ENCODE measurements at regions not wholly inside any gene's neighbourhood (a gene's known extent, or its start where the extent isn't known, plus 50 kb on each side); places are given as distances from the start of the nearest gene placed in this dataset.
"Not testable (repeated sequence)": the region's sequence is repeated elsewhere in the genome, so short reads cannot be mapped to it uniquely, and the experiment has no call there.

DNA sequence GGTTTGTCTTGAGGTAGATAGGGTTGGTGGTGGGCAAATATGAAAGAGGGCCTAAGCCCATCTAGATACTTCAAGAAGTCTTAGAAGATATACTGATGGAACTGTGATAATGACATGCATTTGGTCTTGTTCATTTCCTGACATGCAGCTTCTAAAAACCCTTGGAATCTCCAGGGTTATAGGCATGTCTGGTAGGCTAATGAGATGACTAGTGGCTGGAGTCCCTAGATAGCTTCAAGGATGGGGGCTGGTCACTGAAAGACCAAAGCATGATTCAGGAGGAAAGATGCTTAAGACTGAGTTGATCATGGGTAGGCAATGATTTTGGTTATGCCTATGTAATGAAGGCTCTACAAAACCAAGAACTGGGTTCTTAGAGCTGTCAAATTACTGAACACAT is 217.9 kb upstream of the MOCS1 start:
- DNase-seq (ENCODE audit: low spot score), result no peak

DNA sequence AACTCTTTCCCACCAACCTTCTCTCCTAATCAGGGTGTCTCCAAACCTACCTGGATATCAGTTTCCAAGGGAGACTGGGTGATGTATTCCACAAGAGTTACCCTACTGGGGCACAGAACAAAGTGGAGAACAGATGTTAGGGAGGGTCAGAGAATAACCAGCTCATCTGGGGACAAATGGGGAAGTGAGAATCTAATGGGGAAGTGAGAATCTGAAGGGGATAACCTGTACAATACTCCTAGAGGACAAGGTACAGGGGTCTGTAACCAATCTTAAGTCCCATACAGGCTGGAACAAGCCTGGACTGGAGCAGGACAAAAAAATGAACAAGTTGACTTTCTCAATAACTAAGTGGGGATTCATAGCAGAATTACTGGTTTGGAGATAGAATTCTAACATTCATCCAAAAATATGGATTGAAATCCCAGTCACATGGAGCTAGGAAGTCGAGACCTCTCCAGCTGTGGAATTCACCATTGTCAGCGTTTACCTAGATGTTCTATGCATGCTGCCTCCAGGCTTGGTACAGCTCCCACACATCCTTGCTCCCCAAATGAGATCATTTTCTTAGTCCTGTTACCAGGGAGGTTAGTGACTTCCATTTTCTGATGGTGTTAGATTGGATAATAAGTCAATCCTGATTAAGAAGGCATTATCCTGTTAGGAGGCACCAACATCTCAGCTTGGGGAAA is 214.8 kb upstream of the MOCS1 start:
- DNase-seq (ENCODE audit: low spot score), result no peak

DNA sequence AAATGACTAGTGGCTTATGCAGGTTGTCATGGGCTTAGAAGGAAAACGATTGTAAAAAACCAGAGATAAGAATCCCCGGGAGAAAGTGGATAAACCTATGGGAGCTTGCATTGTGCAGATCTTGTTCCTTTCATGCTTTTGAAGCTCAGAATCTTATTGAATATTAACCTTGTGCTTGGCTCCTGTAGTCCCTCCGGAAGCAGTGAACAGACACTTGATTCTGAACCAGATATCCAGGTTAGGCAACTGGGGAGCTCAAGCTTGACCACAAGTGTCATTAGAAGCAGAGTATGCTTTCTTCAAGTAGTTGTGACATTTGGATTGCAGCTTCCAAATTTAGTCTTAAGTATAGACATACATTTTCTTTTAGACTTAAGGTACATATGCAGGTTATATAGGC is 212.6 kb upstream of the MOCS1 start:
- no peak for DNase-seq (ENCODE audit: low spot score)

DNA sequence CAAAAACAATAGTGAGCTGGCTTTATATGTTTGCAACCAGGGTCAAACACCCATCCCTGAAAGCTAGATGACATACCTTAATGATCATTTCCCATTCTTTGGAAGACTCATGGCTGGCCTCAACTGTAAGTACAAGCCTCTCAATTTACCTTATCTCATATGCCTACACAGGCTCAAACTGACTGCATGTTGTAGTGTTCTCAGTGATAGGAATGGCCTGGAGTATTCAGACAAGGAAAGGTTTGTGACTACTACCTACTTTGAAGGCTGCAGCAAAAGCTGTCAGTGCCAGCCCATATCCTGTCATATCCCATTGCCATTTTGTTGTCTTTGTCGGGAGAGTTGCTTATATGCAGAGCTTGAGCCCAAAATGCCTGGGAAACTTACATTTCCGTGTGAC is 205.2 kb upstream of the MOCS1 start:
- no peak for DNase-seq (ENCODE audit: low spot score)

DNA sequence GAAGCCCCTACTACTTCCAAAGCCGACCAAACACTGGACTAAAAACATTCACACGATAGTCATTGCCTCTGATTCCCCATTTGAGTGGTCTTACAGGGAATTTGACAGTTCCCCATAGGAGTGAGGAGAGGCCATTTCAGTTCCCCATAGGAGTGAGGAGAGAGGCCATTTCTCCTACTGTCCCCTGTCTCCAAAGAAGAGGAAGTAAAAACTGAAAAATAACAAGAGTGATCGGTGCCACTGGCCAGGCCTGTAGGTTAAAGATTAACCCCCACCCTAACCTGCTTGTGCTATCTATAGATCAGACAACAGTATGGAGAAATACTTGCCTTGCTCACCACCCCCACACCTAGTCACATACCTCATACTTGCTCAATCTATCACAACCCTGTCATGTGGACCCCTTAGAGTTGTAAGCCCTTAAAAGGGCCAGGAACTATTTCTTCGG is 204.0 kb upstream of the MOCS1 start:
- no peak for DNase-seq (ENCODE audit: low spot score)

DNA sequence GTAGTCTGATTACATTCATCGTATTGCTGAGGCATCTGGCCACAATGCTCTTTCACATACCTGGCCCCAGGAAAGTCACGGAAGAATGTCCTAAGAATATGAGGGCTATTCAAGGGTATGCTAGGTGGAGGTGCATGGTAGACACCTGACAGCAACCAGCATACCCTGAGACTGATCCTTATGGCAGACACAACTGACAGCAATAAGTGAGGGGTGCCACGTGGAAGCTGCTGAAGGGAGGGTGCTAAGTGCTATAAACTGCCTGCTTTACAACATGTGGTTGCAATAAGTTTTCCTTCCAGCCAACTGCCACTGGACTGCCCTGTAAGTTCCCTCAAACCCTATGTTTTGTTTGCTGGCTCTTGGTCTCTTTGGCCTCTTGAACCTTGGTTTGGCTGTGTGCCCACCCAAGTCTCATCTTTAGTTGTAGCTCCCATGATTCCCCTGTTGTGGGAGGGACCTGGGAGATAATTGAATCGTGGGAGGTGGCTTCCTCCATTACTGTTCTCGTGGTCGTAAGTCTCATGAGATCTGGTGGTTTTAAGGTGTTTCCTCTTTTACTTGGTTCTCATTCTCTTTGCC is 201.3 kb upstream of the MOCS1 start:
- no peak for DNase-seq (ENCODE audit: low spot score)

DNA sequence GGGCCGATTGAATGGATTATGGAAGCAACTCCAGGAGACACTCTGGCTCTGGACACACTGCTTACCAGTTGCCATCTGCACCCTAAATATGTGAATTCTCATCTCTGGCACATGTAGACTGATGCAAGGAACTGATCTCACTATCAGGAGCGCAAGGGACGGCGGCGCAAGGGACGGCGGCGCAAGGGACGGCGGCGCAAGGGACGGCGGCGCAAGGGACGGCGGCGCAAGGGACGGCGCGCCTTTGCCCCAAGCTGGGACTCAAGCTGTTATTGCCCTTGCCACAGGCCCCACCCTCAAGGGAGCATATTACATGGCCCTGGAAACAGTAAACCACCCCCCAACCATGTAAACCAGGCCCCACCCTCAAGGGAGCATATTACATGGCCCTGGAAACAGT is 199.7 kb upstream of the MOCS1 start:
- not testable (repeated sequence) for DNase-seq (ENCODE audit: low spot score)

DNA sequence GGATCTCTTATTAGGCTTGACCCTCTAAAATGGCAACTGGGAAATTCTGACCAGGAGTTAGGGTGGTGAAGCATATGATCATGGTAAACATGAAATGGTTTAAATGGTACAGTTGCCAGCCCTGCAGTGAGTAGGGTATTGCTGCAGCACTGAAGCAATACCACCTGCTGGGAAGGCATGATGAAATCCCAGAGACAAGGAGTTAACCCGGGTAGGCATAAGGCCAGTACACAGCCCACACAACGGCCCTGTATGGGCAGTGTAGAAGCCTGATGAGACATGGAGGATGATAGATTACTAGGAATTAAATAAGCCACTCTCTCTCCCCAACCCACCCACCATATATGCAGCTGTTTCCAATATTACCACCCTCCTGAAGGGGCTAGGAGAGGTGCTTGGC is 197.4 kb upstream of the MOCS1 start:
- DNase-seq (ENCODE audit: low spot score), result no peak

DNA sequence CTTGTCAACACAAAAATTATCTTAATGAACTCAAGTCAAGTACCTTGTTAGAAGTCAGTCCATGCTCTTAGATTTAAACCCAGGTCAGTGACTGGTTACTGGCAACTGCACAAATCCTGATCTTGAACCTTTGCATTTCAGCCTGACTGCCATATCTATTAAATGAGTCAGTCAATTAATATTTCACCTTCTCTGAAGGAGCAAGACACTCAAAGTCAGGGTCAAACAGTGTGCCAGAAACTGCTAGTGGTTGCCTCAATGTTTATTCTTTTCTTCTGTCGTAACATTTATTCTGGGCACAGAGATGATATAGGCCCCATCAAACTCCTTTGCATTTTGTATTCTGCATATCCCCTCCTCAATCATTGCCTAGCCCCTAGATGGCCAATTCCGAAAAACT is 193.9 kb upstream of the MOCS1 start:
- no peak for DNase-seq (ENCODE audit: low spot score)

DNA sequence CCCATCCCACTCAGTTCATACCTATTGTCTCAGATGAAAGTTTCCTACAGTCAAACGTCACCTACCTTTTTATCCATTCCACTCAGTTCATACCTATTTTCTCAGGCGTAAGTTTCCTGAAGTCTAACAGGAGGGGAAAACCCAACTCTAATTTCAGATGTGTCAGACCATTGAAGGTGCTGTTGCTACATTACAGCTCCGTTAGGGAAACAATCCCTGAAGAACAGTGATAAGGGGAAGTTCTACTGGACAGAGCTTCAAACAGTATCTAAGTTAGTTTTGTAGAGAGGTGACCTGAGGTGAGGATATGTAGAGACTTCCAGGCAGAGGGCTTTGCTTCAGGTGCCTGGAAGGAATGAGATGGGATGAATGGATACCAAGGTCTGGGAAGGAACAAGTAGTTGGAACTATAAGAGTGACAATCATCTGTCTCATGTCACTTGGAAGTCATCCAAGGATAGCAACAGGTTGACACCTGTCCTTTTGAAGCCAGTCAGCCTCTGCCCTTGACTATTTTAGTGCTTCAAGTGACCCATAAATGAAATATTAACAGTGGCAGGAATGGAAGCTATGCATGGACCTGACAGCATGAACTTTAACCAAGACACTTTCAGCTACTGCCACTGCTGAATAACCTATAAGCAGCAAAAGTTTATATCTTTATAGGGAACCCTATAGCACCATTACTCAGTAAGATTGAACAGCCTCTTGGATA is 191.6 kb upstream of the MOCS1 start:
- no peak for DNase-seq (ENCODE audit: low spot score)

DNA sequence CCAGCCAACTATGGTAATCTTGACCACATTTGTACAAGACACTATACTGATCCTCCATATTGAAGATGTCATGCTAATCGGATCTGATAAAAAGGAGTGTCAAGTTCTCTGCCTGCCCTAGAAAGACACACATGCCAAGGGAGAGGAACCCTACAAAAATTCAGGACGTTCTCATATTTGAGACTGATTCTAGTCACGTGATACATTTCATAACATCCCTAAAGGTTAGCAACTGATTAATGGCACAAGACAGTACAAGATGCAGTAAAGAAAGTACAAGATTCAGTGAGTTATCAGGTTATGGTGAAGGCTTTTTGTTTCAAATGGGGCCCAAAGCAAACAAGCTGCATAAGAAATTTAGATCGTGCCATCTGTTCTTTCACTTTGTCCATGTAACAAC is 190.7 kb upstream of the MOCS1 start:
- DNase-seq (ENCODE audit: low spot score), result no peak

DNA sequence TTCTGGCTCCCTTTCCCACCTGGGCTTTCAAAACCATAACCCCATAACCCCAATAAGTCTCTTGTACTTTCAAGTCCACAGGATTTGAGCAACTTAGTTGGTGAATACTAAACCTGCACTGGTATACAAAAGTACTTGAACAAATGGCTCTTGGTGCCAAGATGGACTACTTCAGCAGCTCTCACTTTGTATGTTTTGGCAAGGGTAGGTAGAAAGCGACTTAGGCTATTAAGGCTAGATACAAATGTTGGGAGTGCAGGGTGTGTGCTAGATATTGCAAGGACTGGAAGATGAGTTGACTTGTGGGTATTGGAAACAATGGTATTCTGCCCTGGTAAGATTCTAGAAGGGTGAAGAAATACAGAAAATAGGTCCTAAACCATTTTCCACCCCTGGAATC is 182.6 kb upstream of the MOCS1 start:
- no peak for DNase-seq (ENCODE audit: low spot score)

DNA sequence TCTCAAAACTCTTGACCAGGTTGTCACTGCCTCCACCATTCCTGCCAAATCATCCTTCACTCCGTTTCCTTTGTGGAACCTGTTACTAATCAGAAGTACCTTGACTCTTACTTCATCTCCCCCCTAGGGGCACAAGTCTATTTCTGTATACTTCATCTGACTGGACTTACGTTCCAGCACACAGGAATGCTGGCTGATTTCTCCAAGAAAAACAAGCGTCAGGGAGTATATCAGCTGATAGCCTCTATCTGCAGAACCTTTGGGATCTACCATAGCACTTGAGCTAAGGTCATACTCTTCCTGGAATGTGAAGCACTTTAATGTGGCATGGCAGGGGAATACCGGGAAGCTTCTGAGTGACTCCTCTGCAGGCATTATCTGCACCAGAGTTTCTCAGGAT is 178.1 kb upstream of the MOCS1 start:
- DNase-seq (ENCODE audit: low spot score), result no peak

DNA sequence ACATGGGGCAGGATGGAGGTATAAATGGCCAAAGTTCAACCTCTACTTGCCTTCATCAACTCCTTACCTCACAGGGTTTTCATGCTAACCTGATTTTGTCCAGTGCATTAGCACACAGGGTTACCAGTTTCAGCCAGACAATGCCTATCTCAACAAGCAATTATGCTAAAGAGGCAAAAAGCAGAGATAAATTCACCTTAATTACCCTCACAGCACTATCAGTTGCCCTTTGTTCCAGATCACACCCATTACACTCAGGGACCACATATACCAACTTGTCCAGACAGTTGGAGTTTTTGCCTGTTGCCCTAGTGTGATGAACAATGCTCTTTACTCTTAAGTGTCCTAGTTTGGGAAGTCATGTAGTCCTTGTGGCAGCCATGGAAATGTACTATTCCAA is 174.5 kb upstream of the MOCS1 start:
- DNase-seq (ENCODE audit: low spot score), result no peak

DNA sequence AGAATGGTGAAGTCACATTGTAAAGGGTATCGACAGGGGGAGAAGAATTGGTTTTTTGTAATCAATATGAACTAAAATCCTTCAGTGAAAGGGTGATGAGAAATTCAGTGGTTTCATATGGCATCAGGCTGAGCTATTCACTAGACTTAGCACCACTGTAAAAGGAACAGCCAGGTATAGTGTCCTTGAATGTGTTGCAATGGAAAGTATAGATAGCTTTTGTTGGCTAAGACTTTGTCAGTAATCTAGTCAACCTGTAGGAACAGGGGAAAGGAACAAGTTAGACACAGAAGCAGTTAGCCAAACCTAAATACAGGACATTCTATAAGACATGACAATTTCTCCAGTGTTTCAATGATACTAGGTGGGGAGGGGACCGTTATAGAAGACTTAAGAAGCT is 172.6 kb upstream of the MOCS1 start:
- DNase-seq (ENCODE audit: low spot score), result no peak

DNA sequence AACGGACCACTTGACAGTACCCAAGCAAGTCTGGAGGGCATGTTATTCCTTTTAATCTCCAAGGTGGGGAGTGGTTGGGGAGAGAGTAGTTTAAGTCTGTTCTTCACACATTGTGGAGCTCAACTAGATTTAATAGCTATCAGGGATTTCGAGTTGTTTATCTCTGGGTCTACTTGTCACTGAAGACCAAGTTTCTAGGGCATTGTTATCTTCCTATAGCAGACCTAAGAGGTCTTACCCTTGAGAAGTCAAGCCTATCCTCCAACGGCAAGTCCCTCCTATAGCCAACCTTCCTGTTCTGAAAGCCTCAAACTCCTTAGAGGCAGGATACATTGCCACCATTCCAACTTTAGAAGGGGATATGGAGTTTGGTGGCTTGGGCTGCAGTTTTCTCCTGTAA is 164.5 kb upstream of the MOCS1 start:
- DNase-seq (ENCODE audit: low spot score), result no peak

DNA sequence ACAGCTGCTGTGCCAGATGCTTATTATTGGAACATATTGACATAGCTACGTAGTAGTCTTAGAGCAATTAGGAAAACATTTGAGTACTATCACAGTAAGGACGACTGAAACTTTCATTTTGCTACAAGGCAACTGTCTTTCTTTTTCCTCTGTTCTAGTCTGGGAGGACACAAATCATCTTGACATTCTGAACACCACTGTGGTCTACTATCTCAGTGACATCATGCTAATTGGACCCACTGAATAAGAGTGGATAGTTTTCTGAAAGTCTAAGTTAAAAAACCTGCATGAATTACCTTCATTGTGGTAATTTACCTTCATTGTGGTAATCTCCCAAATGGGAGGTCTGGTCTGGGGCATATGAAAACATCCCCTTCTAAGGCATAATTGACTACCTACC is 163.3 kb upstream of the MOCS1 start:
- DNase-seq (ENCODE audit: low spot score), result no peak

DNA sequence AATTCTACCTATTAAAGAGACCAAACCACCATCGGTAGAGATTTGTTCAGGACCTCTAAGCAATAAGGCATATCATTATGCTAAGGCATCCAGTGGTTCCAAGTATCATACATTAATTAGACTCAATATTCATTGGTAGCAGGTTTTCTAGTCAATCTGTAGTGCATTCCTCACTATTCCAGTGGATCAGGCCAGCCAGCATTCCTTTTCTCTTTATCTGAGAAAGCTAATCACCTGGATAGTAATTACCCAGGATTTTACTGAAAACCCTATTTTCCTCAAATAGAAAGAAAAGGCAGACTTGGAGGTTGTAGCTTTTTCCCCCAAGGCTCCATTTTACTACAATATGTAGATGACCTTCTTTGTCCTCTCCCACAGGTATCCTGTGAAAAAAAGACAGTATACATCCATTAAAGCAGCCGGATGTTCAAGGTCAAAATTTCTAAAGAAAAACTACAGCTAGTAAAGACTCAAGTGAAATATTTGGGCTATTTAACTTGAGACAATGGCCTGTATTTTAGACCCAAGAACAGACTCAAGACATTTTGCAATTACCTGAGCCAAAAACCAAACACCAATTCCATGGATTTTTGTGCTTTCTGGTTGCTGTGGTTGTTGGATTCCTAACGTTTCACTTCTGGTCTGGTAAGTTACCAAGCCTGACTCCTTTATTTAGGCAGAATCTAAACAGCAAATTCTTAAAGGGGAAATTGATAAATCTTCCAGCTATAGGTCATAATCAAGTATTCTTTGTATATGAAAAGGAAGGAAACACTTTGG is 149.1 kb upstream of the MOCS1 start:
- DNase-seq (ENCODE audit: low spot score), result no peak

DNA sequence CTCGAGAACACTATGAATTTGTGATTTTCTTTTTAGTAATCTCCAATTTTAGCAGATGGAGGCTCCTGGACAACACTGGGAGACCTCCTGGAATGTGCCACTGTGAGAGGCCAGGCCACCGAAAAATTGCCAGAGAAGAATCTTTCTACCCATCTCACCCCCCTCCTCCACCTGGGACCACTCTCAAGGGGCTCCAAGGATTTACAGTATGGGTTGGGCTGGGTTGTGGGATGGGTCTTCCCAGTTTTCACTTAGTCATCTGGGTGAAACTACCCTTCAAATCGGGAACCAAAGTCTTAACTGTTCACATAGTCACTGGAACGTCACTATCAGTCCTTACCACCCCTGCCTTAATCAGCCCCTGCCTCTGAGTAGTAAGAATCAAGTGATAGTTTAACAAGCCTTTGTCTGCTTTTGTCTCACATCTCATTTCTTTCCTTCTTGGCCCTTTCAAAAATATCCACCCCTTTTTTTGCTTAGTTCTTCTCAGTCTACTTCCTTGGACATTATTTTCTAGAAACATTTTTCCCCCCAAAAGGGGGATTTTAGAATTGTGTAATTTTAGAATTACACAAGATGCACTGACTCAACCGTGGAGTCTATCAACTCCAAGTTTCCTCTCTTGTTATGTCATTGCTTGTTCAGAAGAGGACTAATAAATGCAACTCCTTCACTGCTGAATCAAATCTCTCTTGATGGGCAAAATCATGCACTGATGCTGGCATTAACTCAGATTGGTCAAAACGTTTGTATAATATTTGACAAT is 148.2 kb upstream of the MOCS1 start:
- no peak for DNase-seq (ENCODE audit: low spot score)

DNA sequence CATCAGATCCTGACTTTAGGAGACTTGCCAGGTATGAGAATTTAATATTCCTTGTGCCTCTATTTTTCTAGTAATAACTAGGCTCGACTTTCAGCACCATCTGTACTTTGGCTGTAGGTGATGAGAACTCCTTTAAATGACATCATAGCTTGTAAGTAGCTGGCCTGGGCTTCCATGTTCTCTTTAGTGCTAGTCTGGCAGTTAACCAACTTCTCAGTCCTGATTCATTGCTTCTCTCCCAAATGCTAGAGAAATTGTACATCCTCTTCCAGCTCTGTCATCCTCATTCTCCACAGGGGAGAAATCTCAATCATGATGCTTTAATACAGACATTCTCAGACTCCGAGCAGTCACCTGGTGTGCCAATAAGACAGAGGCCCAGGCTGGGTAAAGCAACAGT is 143.5 kb upstream of the MOCS1 start:
- no peak for DNase-seq (ENCODE audit: low spot score)

DNA sequence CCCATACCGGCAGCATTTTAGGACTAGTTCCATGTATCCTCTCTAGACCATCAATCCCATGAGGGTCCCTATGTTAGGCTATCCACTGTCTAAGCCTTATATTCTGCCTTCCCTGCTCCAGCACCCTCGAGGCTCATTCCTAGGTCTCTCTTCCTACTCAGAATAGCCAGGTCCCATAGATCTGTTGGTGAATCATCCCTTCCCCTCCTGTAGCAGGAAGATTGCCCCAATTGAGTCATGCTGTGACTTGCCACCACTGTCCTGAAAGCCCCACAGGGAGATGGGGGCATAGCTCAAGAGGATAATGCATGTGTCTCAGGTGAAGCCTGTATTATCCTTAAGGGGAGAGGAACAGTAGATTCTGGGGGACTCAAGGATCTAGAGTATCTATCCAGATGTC is 143.1 kb upstream of the MOCS1 start:
- no peak for DNase-seq (ENCODE audit: low spot score)

DNA sequence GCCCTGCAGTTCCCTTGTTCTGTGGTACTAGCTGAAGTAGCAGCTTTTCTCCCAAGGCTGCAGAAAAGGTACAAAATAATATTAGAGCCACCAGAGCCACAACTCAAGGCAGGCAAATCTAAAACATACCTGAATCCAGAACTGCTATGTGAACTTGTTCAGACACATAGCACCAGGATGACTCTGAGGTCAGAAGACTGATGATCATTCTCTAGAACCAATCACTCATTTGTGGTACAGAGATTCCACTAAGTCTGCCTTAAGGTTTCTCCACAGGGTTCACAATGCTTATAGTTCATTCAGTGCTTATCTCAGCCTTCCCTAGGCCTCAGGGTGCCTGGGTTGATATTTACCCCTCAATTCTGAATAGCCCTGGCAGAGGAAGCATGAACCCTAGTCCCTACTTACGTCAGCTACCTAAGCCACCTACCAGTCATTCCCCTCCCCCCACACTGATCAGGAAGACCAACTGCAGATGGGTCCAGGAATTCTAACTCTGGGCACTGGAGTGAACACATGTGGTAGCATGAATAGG is 140.9 kb upstream of the MOCS1 start:
- no peak for DNase-seq (ENCODE audit: low spot score)

All from CD4-positive, alpha-beta T cell treated with Interleukin-15 for 4 hours (primary cell).